ENCODE measurements at regions not wholly inside any gene's neighbourhood (a gene's known extent, or its start where the extent isn't known, plus 50 kb on each side); places are given as distances from the start of the nearest gene placed in this dataset.
"Not testable (repeated sequence)": the region's sequence is repeated elsewhere in the genome, so short reads cannot be mapped to it uniquely, and the experiment has no call there.

DNA sequence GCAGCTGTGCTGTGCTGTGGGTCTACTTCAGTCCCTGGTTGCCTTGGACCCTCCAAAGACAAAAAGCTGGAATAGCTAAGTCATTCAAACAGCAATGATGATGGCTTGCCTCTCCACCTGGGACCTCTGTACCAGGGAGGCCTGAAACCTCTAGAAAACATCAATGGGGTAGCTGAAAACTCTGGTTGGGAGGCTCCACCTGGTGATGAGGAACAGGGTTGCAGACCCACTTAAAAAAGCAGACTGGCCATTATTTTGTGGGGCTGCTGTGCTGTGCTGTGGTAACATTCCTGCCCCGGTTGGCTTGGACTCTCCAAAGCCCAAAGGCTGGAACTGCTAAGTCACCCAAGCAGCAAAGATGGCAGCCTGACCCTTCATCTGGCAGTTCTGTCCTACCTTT lies 839.3 kb upstream of the ARRDC3 start:
- ATAC-seq (no peak), DNase-seq (no peak)
- H3K36me3 ChIP-seq, result no peaks in the 10 kb centered on the region
- intact Hi-C loops (cut with DNase I), result no loop called here
- H3K4me1 ChIP-seq, result no peaks in the 10 kb centered on the region
- H3K9me3 ChIP-seq, result no peaks in the 10 kb centered on the region
- no peak overlapping the region for H3K4me3 ChIP-seq
- H3K27ac ChIP-seq, result no peak overlapping the region
- TF ChIP-seq, protein P1, sequence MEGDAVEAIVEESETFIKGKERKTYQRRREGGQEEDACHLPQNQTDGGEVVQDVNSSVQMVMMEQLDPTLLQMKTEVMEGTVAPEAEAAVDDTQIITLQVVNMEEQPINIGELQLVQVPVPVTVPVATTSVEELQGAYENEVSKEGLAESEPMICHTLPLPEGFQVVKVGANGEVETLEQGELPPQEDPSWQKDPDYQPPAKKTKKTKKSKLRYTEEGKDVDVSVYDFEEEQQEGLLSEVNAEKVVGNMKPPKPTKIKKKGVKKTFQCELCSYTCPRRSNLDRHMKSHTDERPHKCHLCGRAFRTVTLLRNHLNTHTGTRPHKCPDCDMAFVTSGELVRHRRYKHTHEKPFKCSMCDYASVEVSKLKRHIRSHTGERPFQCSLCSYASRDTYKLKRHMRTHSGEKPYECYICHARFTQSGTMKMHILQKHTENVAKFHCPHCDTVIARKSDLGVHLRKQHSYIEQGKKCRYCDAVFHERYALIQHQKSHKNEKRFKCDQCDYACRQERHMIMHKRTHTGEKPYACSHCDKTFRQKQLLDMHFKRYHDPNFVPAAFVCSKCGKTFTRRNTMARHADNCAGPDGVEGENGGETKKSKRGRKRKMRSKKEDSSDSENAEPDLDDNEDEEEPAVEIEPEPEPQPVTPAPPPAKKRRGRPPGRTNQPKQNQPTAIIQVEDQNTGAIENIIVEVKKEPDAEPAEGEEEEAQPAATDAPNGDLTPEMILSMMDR (IDR thresholded peaks at IDR 0.05), result no peak
- no peaks in the 10 kb centered on the region for H3K27me3 ChIP-seq (ENCODE audit: low read depth)

DNA sequence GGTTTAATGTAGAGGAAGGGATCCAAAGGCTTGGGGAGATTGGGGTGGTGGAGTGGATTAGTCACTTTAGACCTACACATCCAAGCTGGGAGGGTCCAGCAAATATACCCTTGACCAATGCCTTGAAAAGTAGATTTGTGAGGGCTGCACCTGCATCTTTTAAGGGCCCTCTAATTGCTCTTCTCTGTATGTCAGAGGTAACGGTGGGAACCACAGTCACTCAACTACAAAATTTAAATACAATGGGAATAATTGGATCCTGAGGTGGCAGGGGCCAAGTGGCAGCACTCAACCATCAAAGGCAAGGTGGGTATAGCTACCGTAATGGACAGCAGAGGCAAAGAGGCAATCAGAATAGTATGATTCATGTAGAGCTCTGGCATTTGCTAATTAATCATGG lies 833.7 kb upstream of the ARRDC3 start:
- DNase-seq, result not testable (repeated sequence)

DNA sequence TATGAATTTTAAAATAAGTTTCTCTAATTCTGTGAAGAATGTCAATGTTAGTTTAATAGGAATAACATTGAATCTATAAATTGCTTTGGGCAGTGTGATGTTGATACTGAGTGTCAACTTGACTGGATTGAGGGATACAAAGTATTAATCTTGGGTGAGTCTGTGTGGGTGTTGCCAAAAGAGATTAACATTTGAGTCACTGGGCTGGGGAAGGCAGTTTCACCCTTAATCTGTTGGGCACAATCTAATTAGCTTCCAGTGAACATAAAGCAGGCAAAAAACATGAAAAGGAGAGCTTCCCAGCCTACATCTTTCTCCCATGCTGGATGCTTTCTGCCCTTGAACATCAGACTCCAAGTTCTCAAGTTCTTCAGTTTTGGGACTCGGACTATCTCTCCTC lies 832.0 kb upstream of the ARRDC3 start:
- H3K4me1 ChIP-seq, result no peaks in the 10 kb centered on the region
- DNase-seq (no peak), ATAC-seq (no peak)
- H3K36me3 ChIP-seq, result no peaks in the 10 kb centered on the region
- TF ChIP-seq, protein P1 (IDR thresholded peaks at IDR 0.05), result no peak
- intact Hi-C loops (cut with DNase I), result no loop called here
- no peaks in the 10 kb centered on the region for H3K27me3 ChIP-seq (ENCODE audit: low read depth)
- H3K4me3 ChIP-seq, result no peak overlapping the region
- H3K27ac ChIP-seq, result no peak overlapping the region
- no peaks in the 10 kb centered on the region for H3K9me3 ChIP-seq

More for the DNA sequence above, 833.7 kb upstream of the ARRDC3 start:
- H3K4me3 ChIP-seq; ATAC-seq; H3K27ac ChIP-seq; H3K36me3 ChIP-seq; H3K9me3 ChIP-seq; H3K27me3 ChIP-seq (ENCODE audit: low read depth); H3K4me1 ChIP-seq; intact Hi-C loops (cut with DNase I): not testable (repeated sequence)

DNA sequence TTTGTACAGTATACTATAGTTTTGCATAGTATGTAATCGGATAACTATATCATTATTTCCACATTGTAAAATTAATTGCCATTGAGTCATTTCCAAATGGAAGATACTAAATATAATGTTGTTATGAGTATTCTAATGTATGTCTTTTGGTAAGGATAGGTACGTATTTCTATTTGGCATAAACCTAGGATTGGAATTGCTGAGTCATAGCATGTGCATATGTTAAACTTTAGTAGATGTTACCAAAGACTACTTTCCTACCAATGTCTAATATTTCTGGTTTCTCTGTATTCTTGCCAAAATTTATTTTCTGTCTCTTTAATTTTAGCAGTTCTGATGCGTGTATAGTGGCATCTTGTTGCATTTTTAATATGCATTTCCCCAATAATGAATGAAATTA lies 825.1 kb upstream of the ARRDC3 start:
- TF ChIP-seq, protein P1 (IDR thresholded peaks at IDR 0.05), result no peak
- Histone ChIP-seq H3K4me1 (no peaks in the 10 kb centered on the region), H3K4me3 (no peak overlapping the region), H3K27ac (no peak overlapping the region), H3K9me3 (no peaks in the 10 kb centered on the region), H3K27me3 (ENCODE audit: low read depth) (no peaks in the 10 kb centered on the region), H3K36me3 (no peaks in the 10 kb centered on the region)
- DNase-seq (no peak), ATAC-seq (no peak)
- intact Hi-C loops (cut with DNase I), result no loop called here

DNA sequence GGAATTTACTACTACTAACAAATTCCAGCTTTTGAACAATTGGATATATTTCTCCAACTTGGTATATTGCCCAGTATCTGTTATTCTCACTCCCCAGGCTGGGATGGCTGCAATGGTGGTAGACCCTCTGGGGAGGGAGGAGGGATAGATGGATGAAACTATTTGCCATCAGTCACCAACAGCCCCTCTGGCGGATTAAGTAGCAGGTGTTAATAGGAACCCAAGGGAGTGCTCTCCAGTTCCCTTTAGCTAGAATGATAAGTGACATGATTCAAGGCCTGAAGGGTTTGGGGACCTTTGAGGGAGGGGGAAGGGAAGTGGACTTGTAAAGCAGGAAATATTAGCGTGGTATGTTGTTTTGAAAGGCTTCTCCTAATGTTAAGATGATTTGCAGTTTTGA lies 824.0 kb upstream of the ARRDC3 start:
- ATAC-seq (no peak), DNase-seq (no peak)
- intact Hi-C loops (cut with DNase I), result no loop called here
- no peak overlapping the region for H3K4me3 ChIP-seq
- no peak overlapping the region for H3K27ac ChIP-seq
- TF ChIP-seq, protein P1 (IDR thresholded peaks at IDR 0.05), result no peak
- H3K36me3 ChIP-seq, result no peaks in the 10 kb centered on the region
- no peaks in the 10 kb centered on the region for H3K4me1 ChIP-seq
- H3K9me3 ChIP-seq, result no peaks in the 10 kb centered on the region
- H3K27me3 ChIP-seq (ENCODE audit: low read depth), result no peaks in the 10 kb centered on the region

DNA sequence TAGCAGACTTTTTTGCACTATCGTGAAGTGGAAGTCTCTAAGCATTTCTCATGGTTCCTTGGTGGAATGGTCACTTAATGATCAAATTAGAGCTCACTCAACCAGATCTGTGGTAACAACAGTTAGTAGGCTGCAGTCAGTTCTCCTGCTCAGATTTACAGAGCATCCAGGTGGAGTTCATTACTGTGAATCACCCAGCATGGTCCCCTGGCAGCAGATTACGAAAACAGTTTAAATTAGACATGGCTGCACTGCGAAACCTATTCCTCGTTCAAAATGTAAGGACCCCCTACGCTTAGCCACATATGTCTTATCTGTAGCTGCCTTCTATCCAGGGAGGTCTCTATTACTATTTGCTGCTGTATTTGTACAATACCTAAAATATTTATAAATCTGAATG lies 823.6 kb upstream of the ARRDC3 start:
- H3K4me1 ChIP-seq, result no peaks in the 10 kb centered on the region
- no peak overlapping the region for H3K27ac ChIP-seq
- no peak for ATAC-seq

DNA sequence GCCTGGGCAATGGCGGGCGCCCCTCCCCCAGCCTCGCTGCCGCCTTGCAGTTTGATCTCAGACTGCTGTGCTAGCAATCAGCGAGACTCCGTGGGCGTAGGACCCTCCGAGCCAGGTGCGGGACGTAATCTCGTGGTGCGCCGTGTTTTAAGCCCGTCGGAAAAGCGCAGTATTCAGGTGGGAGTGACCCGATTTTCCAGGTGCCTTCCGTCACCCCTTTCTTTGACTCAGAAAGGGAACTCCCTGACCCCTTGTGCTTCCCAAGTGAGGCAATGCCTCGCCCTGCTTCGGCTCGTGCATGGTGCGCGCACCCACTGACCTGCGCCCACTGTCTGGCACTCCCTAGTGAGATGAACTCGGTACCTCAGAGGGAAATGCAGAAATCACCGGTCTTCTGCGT lies 815.9 kb upstream of the ARRDC3 start:
- H3K27ac ChIP-seq; DNase-seq; H3K4me1 ChIP-seq; H3K9me3 ChIP-seq; H3K36me3 ChIP-seq; H3K27me3 ChIP-seq (ENCODE audit: low read depth); ATAC-seq; intact Hi-C loops (cut with DNase I); H3K4me3 ChIP-seq: not testable (repeated sequence)

More for the DNA sequence above, 823.6 kb upstream of the ARRDC3 start:
- intact Hi-C loops (cut with DNase I), result no loop called here
- H3K27me3 ChIP-seq (ENCODE audit: low read depth), result no peaks in the 10 kb centered on the region
- TF ChIP-seq, protein P1 (IDR thresholded peaks at IDR 0.05), result no peak
- DNase-seq, result no peak
- H3K36me3 ChIP-seq, result no peaks in the 10 kb centered on the region
- H3K9me3 ChIP-seq, result no peaks in the 10 kb centered on the region
- H3K4me3 ChIP-seq, result no peak overlapping the region

Data from lower lobe of right lung (tissue), 2 donors.